Progenitor cell of endocrine pancreas (in vitro differentiated cells): ENCODE measurements at regions not wholly inside any gene's neighbourhood (a gene's known extent, or its start where the extent isn't known, plus 50 kb on each side); places are given as distances from the start of the nearest gene placed in this dataset.

Source experiments
- DNase-seq: peaks from one replicate; pipeline ENCODE4 v3.0.0; 2021; ENCODE audit warnings: low spot score; ENCODE audit not compliant: unreplicated experiment
- H3K27ac Mint-ChIP-seq: 2 replicates; pipeline ENCODE4 v1.8.0; 2021; ENCODE audit warnings: mild to moderate bottlenecking, moderate library complexity, mixed read lengths
- H3K27me3 Mint-ChIP-seq: 2 replicates; pipeline ENCODE4 v1.8.0; 2021; ENCODE audit warnings: mixed read lengths
- H3K36me3 Mint-ChIP-seq: 2 replicates; pipeline ENCODE4 v1.8.0; 2022; ENCODE audit warnings: mixed read lengths; ENCODE audit not compliant: insufficient read depth
- H3K4me1 Mint-ChIP-seq: 2 replicates; pipeline ENCODE4 v1.8.0; 2021; ENCODE audit warnings: low read depth, mixed read lengths
- H3K4me3 Mint-ChIP-seq: 2 replicates; pipeline ENCODE4 v1.8.0; 2021; ENCODE audit warnings: low read depth, mild to moderate bottlenecking, moderate library complexity, mixed read lengths
- H3K9me3 Mint-ChIP-seq: 2 replicates; pipeline ENCODE4 v1.8.0; 2021; ENCODE audit warnings: low read depth, mixed read lengths
- CTCF ChIP-seq: fragments of 200-600 bp; sonication (generic); IDR thresholded peaks from one replicate; pipeline ENCODE4 v1.5.0; 2021; ENCODE audit warnings: antibody characterized with exemption, mild to moderate bottlenecking; ENCODE audit not compliant: unreplicated experiment

GRCh38 chr5:113673041-113673440, 159.5 kb downstream of the YTHDC2 start:
- no peak for DNase-seq
- no peaks in the 10 kb centered on the region for H3K27me3 Mint-ChIP-seq
- H3K27ac Mint-ChIP-seq, result no peak overlapping the region
- peaks cover 12% of the 10 kb centered on the region for H3K4me1 Mint-ChIP-seq
- no peak overlapping the region for H3K4me3 Mint-ChIP-seq
- H3K9me3 Mint-ChIP-seq, result peaks cover 15% of the 10 kb centered on the region
- TF ChIP-seq CTCF, result no peak
- peaks cover 3% of the 10 kb centered on the region for H3K36me3 Mint-ChIP-seq

GRCh38 chr5:113675166-113675565, 161.7 kb downstream of the YTHDC2 start:
- Mint-ChIP-seq H3K4me3 (no peak overlapping the region), H3K27ac (no peak overlapping the region), H3K9me3 (peaks cover 9% of the 10 kb centered on the region), H3K27me3 (peaks cover 4% of the 10 kb centered on the region), H3K36me3 (peaks cover 3% of the 10 kb centered on the region), H3K4me1 (peaks cover 12% of the 10 kb centered on the region)
- DNase-seq, result no peak
- no peak for TF ChIP-seq CTCF

- H3K4me1 Mint-ChIP-seq, result no peaks in the 10 kb centered on the region
- peaks cover 9% of the 10 kb centered on the region for H3K9me3 Mint-ChIP-seq
- no peak for DNase-seq
- no peaks in the 10 kb centered on the region for H3K36me3 Mint-ChIP-seq
- no peak for TF ChIP-seq CTCF
- H3K27me3 Mint-ChIP-seq, result peaks cover 4% of the 10 kb centered on the region
- no peak overlapping the region for H3K4me3 Mint-ChIP-seq
- no peak overlapping the region for H3K27ac Mint-ChIP-seq
These were observed 164.7 kb downstream of the YTHDC2 start for GRCh38 chr5:113678202-113678601.

GRCh38 chr5:113678924-113679575, 165.6 kb downstream of the YTHDC2 start:
- H3K4me3 Mint-ChIP-seq, result no peak overlapping the region
- peak; percentile 90 for TF ChIP-seq CTCF
- no peaks in the 10 kb centered on the region for H3K4me1 Mint-ChIP-seq
- H3K36me3 Mint-ChIP-seq, result no peaks in the 10 kb centered on the region
- H3K27me3 Mint-ChIP-seq, result peaks cover 4% of the 10 kb centered on the region
- H3K9me3 Mint-ChIP-seq, result peaks cover 1% of the 10 kb centered on the region
- no peak overlapping the region for H3K27ac Mint-ChIP-seq
- DNase-seq, result peak; percentile 25

GRCh38 chr5:113680534-113680933, 167.0 kb downstream of the YTHDC2 start:
- no peak for TF ChIP-seq CTCF
- no peaks in the 10 kb centered on the region for H3K9me3 Mint-ChIP-seq
- H3K36me3 Mint-ChIP-seq, result no peaks in the 10 kb centered on the region
- H3K27ac Mint-ChIP-seq, result no peak overlapping the region
- DNase-seq, result no peak
- H3K4me1 Mint-ChIP-seq, result no peaks in the 10 kb centered on the region
- H3K27me3 Mint-ChIP-seq, result peaks cover 7% of the 10 kb centered on the region
- H3K4me3 Mint-ChIP-seq, result no peak overlapping the region
